A673 (cell line): ENCODE measurements at regions not wholly inside any gene's neighbourhood (a gene's known extent, or its start where the extent isn't known, plus 50 kb on each side); places are given as distances from the start of the nearest gene placed in this dataset.

Experiments
- BruUV-seq: library from RNA; stranded (reverse); fragments of 400-500 nt; replicated peaks from 2 replicates; lab custom pipeline; 2021; lab: Mats Ljungman, UMichigan
- CTCF ChIA-PET: fragments of 300-600 bp; sonication (Branson Sonifier 250); formaldehyde crosslinking; loops from one replicate; lab custom pipeline; 2022; ENCODE audit warnings: antibody characterized with exemption; lab: Charles Lee
- POLR2A ChIA-PET: fragments of 300-600 bp; sonication (Branson Sonifier 250); formaldehyde crosslinking; loops from one replicate; lab custom pipeline; 2022; ENCODE audit warnings: antibody characterized with exemption; ENCODE audit not compliant: low non-redundant PET; lab: Charles Lee
- DNase-seq: peaks from one replicate; pipeline ENCODE4 v3.0.0-alpha.2; 2015; ENCODE audit warnings: low spot score
- H3K27ac ChIP-seq: fragments of 200-600 bp; sonication (generic); 2 replicates; pipeline ENCODE4 v1.5.1; 2016; ENCODE audit warnings: mixed run types, low read depth, mild to moderate bottlenecking, mixed read lengths, antibody characterized with exemption, low read length; ENCODE audit not compliant: poor library complexity, severe bottlenecking
- H3K27me3 ChIP-seq: fragments of 200-600 bp; sonication (generic); replicated peaks from 2 replicates; pipeline ENCODE4 v1.6.1; 2017; ENCODE audit warnings: mixed run types, low read depth, mild to moderate bottlenecking, mixed read lengths, antibody characterized with exemption, low read length; ENCODE audit not compliant: insufficient read depth, poor library complexity
- H3K36me3 ChIP-seq: fragments of 200-600 bp; sonication (generic); 2 replicates; pipeline ENCODE4 v1.6.1; 2016; ENCODE audit warnings: mixed run types, mild to moderate bottlenecking, mixed read lengths, antibody characterized with exemption, low read length; ENCODE audit not compliant: insufficient read depth, poor library complexity, severe bottlenecking
- H3K4me1 ChIP-seq: fragments of 200-600 bp; sonication (generic); 2 replicates; pipeline ENCODE4 v1.6.1; 2017; ENCODE audit warnings: mixed run types, mild to moderate bottlenecking, mixed read lengths, antibody characterized with exemption, low read length; ENCODE audit not compliant: insufficient read depth, poor library complexity, severe bottlenecking
- H3K4me3 ChIP-seq: fragments of 200-600 bp; sonication (generic); 2 replicates; pipeline ENCODE4 v1.5.1; 2016; ENCODE audit warnings: low read depth, mixed run types, mild to moderate bottlenecking, mixed read lengths, low read length; ENCODE audit not compliant: poor library complexity, severe bottlenecking
- H3K9me3 ChIP-seq: fragments of 200-600 bp; sonication (generic); 2 replicates; pipeline ENCODE4 v1.6.1; 2016; ENCODE audit warnings: mixed run types, low read depth, mild to moderate bottlenecking, mixed read lengths, antibody characterized with exemption, low read length; ENCODE audit not compliant: poor library complexity, severe bottlenecking
- CTCF ChIP-seq: fragments of 300-800, 200-600 bp; sonication (generic); conservative IDR thresholded peaks from 2 replicates; pipeline ENCODE4 v1.5.1; 2017; ENCODE audit warnings: low read depth, mild to moderate bottlenecking, antibody characterized with exemption, low read length, moderate library complexity, mixed read lengths
- EZH2 ChIP-seq: fragments of 200-600 bp; sonication (generic); IDR thresholded peaks from 2 replicates; pipeline ENCODE4 v1.6.1; 2017; ENCODE audit warnings: borderline replicate concordance, low read depth, mild to moderate bottlenecking, mixed read lengths, antibody characterized with exemption, low read length; ENCODE audit not compliant: poor library complexity, severe bottlenecking
- intact Hi-C: fragments of 100-400 bp; cut with micrococcal nuclease; formaldehyde crosslinking; loops from one replicate; pipeline ENCODE4 v1.10.0; 2022; ENCODE audit not compliant: unreplicated experiment

- intact Hi-C loops: no loop called here
- CTCF ChIA-PET: no interaction called here
- no peaks in the 10 kb centered on the region for H3K36me3 ChIP-seq
- H3K4me1 ChIP-seq: no peaks in the 10 kb centered on the region
- TF ChIP-seq EZH2 (no peak), CTCF (no peak)
- H3K4me3 ChIP-seq: no peak overlapping the region
- no peak for DNase-seq
- H3K27ac ChIP-seq: no peak overlapping the region
- H3K9me3 ChIP-seq: no peaks in the 10 kb centered on the region
- POLR2A ChIA-PET: no interaction called here
- peaks cover 13% of the 10 kb centered on the region for H3K27me3 ChIP-seq
- BruUV-seq: no TSS peak
These were observed 425.2 kb upstream of the ZNF608 start for GRCh38 chr5:125171641-125172040.

GRCh38 chr5:125175348-125176004 lies 429.0 kb upstream of the ZNF608 start:
- CTCF ChIA-PET: no interaction called here
- Histone ChIP-seq H3K9me3 (no peaks in the 10 kb centered on the region), H3K4me1 (no peaks in the 10 kb centered on the region), H3K4me3 (no peak overlapping the region), H3K36me3 (no peaks in the 10 kb centered on the region), H3K27me3 (peaks cover 13% of the 10 kb centered on the region), H3K27ac (no peak overlapping the region)
- no TSS peak for BruUV-seq
- DNase-seq: no peak
- POLR2A ChIA-PET: no interaction called here
- TF ChIP-seq CTCF: no peak
- intact Hi-C loops: no loop called here

- DNase-seq: no peak
- no peak overlapping the region for H3K4me3 ChIP-seq
- H3K4me1 ChIP-seq: no peaks in the 10 kb centered on the region
- intact Hi-C loops: no loop called here
- BruUV-seq: no TSS peak
- H3K27ac ChIP-seq: no peak overlapping the region
- POLR2A ChIA-PET: no interaction called here
- CTCF ChIA-PET: no interaction called here
- no peaks in the 10 kb centered on the region for H3K9me3 ChIP-seq
- H3K36me3 ChIP-seq: no peaks in the 10 kb centered on the region
- TF ChIP-seq CTCF (no peak), EZH2 (no peak)
- H3K27me3 ChIP-seq: peaks cover 8% of the 10 kb centered on the region
These were observed 429.6 kb upstream of the ZNF608 start for GRCh38 chr5:125176005-125176390.
